ENCODE measurements at regions not wholly inside any gene's neighbourhood (a gene's known extent, or its start where the extent isn't known, plus 50 kb on each side); places are given as distances from the start of the nearest gene placed in this dataset.
"Not testable (repeated sequence)": the region's sequence is repeated elsewhere in the genome, so short reads cannot be mapped to it uniquely, and the experiment has no call there.

GRCh38 chr12:84502180-84502860 is 410.3 kb downstream of the SLC6A15 start:
- Histone ChIP-seq H3K9me3 (replicated peaks in 1 of 11) (no peaks in the 10 kb centered on the region), H3K4me1 (no peaks in the 10 kb centered on the region), H3K4me2 (no peak overlapping the region), H3K36me3 (no peaks in the 10 kb centered on the region), H3K27ac (no peak overlapping the region), H3K27me3 (no peaks in the 10 kb centered on the region), H3K4me3 (no peak overlapping the region), H4K20me1 (no peaks in the 10 kb centered on the region), H3K9ac (no peak overlapping the region)
- no peak for TF ChIP-seq Cebpa-rat (IDR thresholded peaks at IDR 0.05)

- Histone ChIP-seq H3K9me3 (replicated peaks in 1 of 11) (no peaks in the 10 kb centered on the region), H4K20me1 (no peaks in the 10 kb centered on the region), H3K36me3 (no peaks in the 10 kb centered on the region), H3K4me3 (no peak overlapping the region), H3K9ac (no peak overlapping the region), H3K27ac (no peak overlapping the region), H3K4me2 (no peak overlapping the region), H3K27me3 (no peaks in the 10 kb centered on the region), H3K4me1 (no peaks in the 10 kb centered on the region)
- TF ChIP-seq Cebpa-rat (IDR thresholded peaks at IDR 0.05), result no peak
Observed at GRCh38 chr12:84497819-84498218, 414.8 kb downstream of the SLC6A15 start.

GRCh38 chr12:84495711-84496110 is 416.9 kb downstream of the SLC6A15 start:
- H3K27me3 ChIP-seq, result no peaks in the 10 kb centered on the region
- TF ChIP-seq Cebpa-rat (IDR thresholded peaks at IDR 0.05), result no peak
- no peak overlapping the region for H3K9ac ChIP-seq
- no peaks in the 10 kb centered on the region for H4K20me1 ChIP-seq
- H3K36me3 ChIP-seq, result no peaks in the 10 kb centered on the region
- H3K27ac ChIP-seq, result no peak overlapping the region
- no peaks in the 10 kb centered on the region for H3K4me1 ChIP-seq
- no peak overlapping the region for H3K4me2 ChIP-seq
- H3K9me3 ChIP-seq (replicated peaks in 1 of 11), result no peaks in the 10 kb centered on the region
- H3K4me3 ChIP-seq, result no peak overlapping the region

- Histone ChIP-seq H3K27ac (no peak overlapping the region), H3K27me3 (no peaks in the 10 kb centered on the region), H4K20me1 (no peaks in the 10 kb centered on the region), H3K9me3 (replicated peaks in 1 of 11) (no peaks in the 10 kb centered on the region), H3K4me3 (no peak overlapping the region), H3K4me1 (no peaks in the 10 kb centered on the region), H3K4me2 (no peak overlapping the region), H3K9ac (no peak overlapping the region), H3K36me3 (no peaks in the 10 kb centered on the region)
- TF ChIP-seq Cebpa-rat (IDR thresholded peaks at IDR 0.05), result no peak
Observed at GRCh38 chr12:84492351-84492883, 420.2 kb downstream of the SLC6A15 start.

GRCh38 chr12:84484798-84485197 is 427.8 kb downstream of the SLC6A15 start:
- Histone ChIP-seq H3K9ac (no peak overlapping the region), H3K4me2 (no peak overlapping the region), H3K4me3 (no peak overlapping the region), H3K9me3 (replicated peaks in 1 of 11) (no peaks in the 10 kb centered on the region), H3K27me3 (no peaks in the 10 kb centered on the region), H3K27ac (no peak overlapping the region), H4K20me1 (no peaks in the 10 kb centered on the region), H3K4me1 (no peaks in the 10 kb centered on the region), H3K36me3 (no peaks in the 10 kb centered on the region)
- TF ChIP-seq Cebpa-rat (IDR thresholded peaks at IDR 0.05), result no peak

- Histone ChIP-seq H3K4me2 (no peak overlapping the region), H3K4me3 (no peak overlapping the region), H3K9me3 (replicated peaks in 1 of 11) (no peaks in the 10 kb centered on the region)
Observed at GRCh38 chr12:84480803-84481202, 431.8 kb downstream of the SLC6A15 start.

GRCh38 chr12:84470361-84470760 is 442.2 kb downstream of the SLC6A15 start:
- TF ChIP-seq Cebpa-rat (IDR thresholded peaks at IDR 0.05), result no peak
- Histone ChIP-seq H3K36me3 (no peaks in the 10 kb centered on the region), H3K4me3 (no peak overlapping the region), H4K20me1 (no peaks in the 10 kb centered on the region), H3K9me3 (replicated peaks in 1 of 11) (no peaks in the 10 kb centered on the region), H3K27ac (no peak overlapping the region), H3K4me2 (no peak overlapping the region), H3K27me3 (no peaks in the 10 kb centered on the region), H3K4me1 (no peaks in the 10 kb centered on the region), H3K9ac (no peak overlapping the region)

More at GRCh38 chr12:84480803-84481202, 431.8 kb downstream of the SLC6A15 start:
- H3K27ac ChIP-seq, result no peak overlapping the region
- no peak for TF ChIP-seq Cebpa-rat (IDR thresholded peaks at IDR 0.05)
- no peaks in the 10 kb centered on the region for H4K20me1 ChIP-seq
- H3K27me3 ChIP-seq, result no peaks in the 10 kb centered on the region
- H3K36me3 ChIP-seq, result no peaks in the 10 kb centered on the region
- H3K4me1 ChIP-seq, result no peaks in the 10 kb centered on the region
- H3K9ac ChIP-seq, result no peak overlapping the region

GRCh38 chr12:84464616-84465015 is 448.0 kb downstream of the SLC6A15 start:
- Histone ChIP-seq H3K4me1 (no peaks in the 10 kb centered on the region), H3K9me3 (replicated peaks in 1 of 11) (no peaks in the 10 kb centered on the region), H3K27me3 (no peaks in the 10 kb centered on the region), H3K36me3 (no peaks in the 10 kb centered on the region), H3K9ac (no peak overlapping the region), H3K4me3 (no peak overlapping the region), H4K20me1 (no peaks in the 10 kb centered on the region), H3K4me2 (no peak overlapping the region), H3K27ac (no peak overlapping the region)
- no peak for TF ChIP-seq Cebpa-rat (IDR thresholded peaks at IDR 0.05)

- TF ChIP-seq Cebpa-rat (IDR thresholded peaks at IDR 0.05), result no peak
- H3K36me3 ChIP-seq, result no peaks in the 10 kb centered on the region
- H3K4me1 ChIP-seq, result no peaks in the 10 kb centered on the region
- no peaks in the 10 kb centered on the region for H3K9me3 ChIP-seq (replicated peaks in 1 of 11)
- no peaks in the 10 kb centered on the region for H4K20me1 ChIP-seq
- H3K9ac ChIP-seq, result no peak overlapping the region
- H3K27me3 ChIP-seq, result no peaks in the 10 kb centered on the region
- H3K4me2 ChIP-seq, result no peak overlapping the region
- H3K4me3 ChIP-seq, result no peak overlapping the region
- H3K27ac ChIP-seq, result no peak overlapping the region
Observed at GRCh38 chr12:84463741-84464495, 448.7 kb downstream of the SLC6A15 start.

- Histone ChIP-seq H4K20me1 (no peaks in the 10 kb centered on the region), H3K36me3 (no peaks in the 10 kb centered on the region), H3K27me3 (no peaks in the 10 kb centered on the region), H3K4me1 (no peaks in the 10 kb centered on the region), H3K4me2 (no peak overlapping the region), H3K9ac (no peak overlapping the region), H3K27ac (no peak overlapping the region), H3K9me3 (replicated peaks in 1 of 11) (no peaks in the 10 kb centered on the region), H3K4me3 (no peak overlapping the region)
- no peak for TF ChIP-seq Cebpa-rat (IDR thresholded peaks at IDR 0.05)
Observed at GRCh38 chr12:84455598-84455997, 457.0 kb downstream of the SLC6A15 start.

- H3K4me1 ChIP-seq; H3K36me3 ChIP-seq; H3K27me3 ChIP-seq; H4K20me1 ChIP-seq; H3K4me3 ChIP-seq; H3K9ac ChIP-seq; H3K9me3 ChIP-seq (replicated peaks in 1 of 11); H3K4me2 ChIP-seq; H3K27ac ChIP-seq: not testable (repeated sequence)
Observed at GRCh38 chr12:84446478-84446877, 466.1 kb downstream of the SLC6A15 start.
